GM23338 (cell line): ENCODE measurements at regions not wholly inside any gene's neighbourhood (a gene's known extent, or its start where the extent isn't known, plus 50 kb on each side); places are given as distances from the start of the nearest gene placed in this dataset.

Experiments
- ATAC-seq: fragments of 200-7000 bp; cut with Tn5 transposase; 3 replicates; pipeline ENCODE4 v1.9.1; 2020
- DNase-seq: peaks from one replicate; pipeline ENCODE4 v3.0.0-alpha.2; 2015; ENCODE audit warnings: low spot score
- H2AFZ ChIP-seq: fragments of 200-600 bp; sonication (generic); 2 replicates; pipeline ENCODE4 v1.8.0; 2016; ENCODE audit warnings: antibody characterized with exemption, mild to moderate bottlenecking, moderate library complexity
- H3F3A ChIP-seq: fragments of 200-600 bp; sonication (generic); replicated peaks from 2 replicates; pipeline ENCODE4 v1.8.0; 2017; ENCODE audit warnings: antibody characterized with exemption, mixed run types, low read depth
- H3K27ac ChIP-seq: fragments of 200-600 bp; sonication (generic); 2 replicates; pipeline ENCODE4 v1.6.1; 2016; ENCODE audit warnings: low read depth
- H3K27me3 ChIP-seq: fragments of 200-600 bp; sonication (generic); 2 replicates; pipeline ENCODE4 v1.8.0; 2016; ENCODE audit warnings: mild to moderate bottlenecking, mixed run types, moderate library complexity; ENCODE audit not compliant: insufficient read depth
- H3K36me3 ChIP-seq: fragments of 200-600 bp; sonication (generic); 2 replicates; pipeline ENCODE4 v1.8.0; 2016; ENCODE audit warnings: mild to moderate bottlenecking; ENCODE audit not compliant: insufficient read depth
- H3K4me1 ChIP-seq: fragments of 200-600 bp; sonication (generic); 2 replicates; pipeline ENCODE4 v1.8.0; 2016; ENCODE audit warnings: mild to moderate bottlenecking, moderate library complexity; ENCODE audit not compliant: insufficient read depth
- H3K4me2 ChIP-seq: fragments of 200-600 bp; sonication (generic); 2 replicates; pipeline ENCODE4 v1.7.1; 2017; ENCODE audit warnings: mixed run types
- H3K4me3 ChIP-seq: fragments of 200-600 bp; sonication (generic); 2 replicates; pipeline ENCODE4 v1.6.1; 2016; ENCODE audit warnings: mixed run types
- H3K79me2 ChIP-seq: fragments of 200-600 bp; sonication (generic); replicated peaks from 2 replicates; pipeline ENCODE4 v1.8.0; 2017; ENCODE audit warnings: mild to moderate bottlenecking; ENCODE audit not compliant: insufficient read depth
- H3K9me2 ChIP-seq: fragments of 200-600 bp; sonication (generic); 2 replicates; pipeline ENCODE4 v1.8.0; 2017; ENCODE audit not compliant: insufficient read depth
- H4K20me1 ChIP-seq: fragments of 200-600 bp; sonication (generic); replicated peaks from 2 replicates; pipeline ENCODE4 v1.8.0; 2017; ENCODE audit warnings: mild to moderate bottlenecking; ENCODE audit not compliant: insufficient read depth
- H3K27ac Mint-ChIP-seq: 2 replicates; pipeline ENCODE4 v1.8.0; 2020; ENCODE audit warnings: inconsistent platforms, mild to moderate bottlenecking, moderate library complexity, mixed read lengths
- H3K27me3 Mint-ChIP-seq: 3 replicates; pipeline ENCODE4 v1.8.0; 2022; ENCODE audit warnings: low read depth, mild to moderate bottlenecking, moderate library complexity, mixed read lengths, inconsistent platforms; ENCODE audit not compliant: insufficient read depth, poor library complexity
- H3K36me3 Mint-ChIP-seq: 3 replicates; pipeline ENCODE4 v1.8.0; 2021; ENCODE audit warnings: low read depth, mild to moderate bottlenecking, inconsistent platforms, moderate library complexity, mixed read lengths
- H3K4me1 Mint-ChIP-seq: 3 replicates; pipeline ENCODE4 v1.8.0; 2020; ENCODE audit warnings: mild to moderate bottlenecking, inconsistent platforms, mixed read lengths
- H3K4me3 Mint-ChIP-seq: 3 replicates; pipeline ENCODE4 v1.8.0; 2021; ENCODE audit warnings: moderate library complexity, mild to moderate bottlenecking, inconsistent platforms, mixed read lengths
- H3K9me3 Mint-ChIP-seq: 3 replicates; pipeline ENCODE4 v1.8.0; 2020; ENCODE audit warnings: moderate library complexity, mild to moderate bottlenecking, inconsistent platforms, mixed read lengths
- CREB1 ChIP-seq: fragments of 250-450 bp; sonication (Bioruptor Pico); IDR thresholded peaks from 2 replicates; pipeline ENCODE4 v1.5.0; 2020; ENCODE audit warnings: low read depth, mild to moderate bottlenecking, moderate library complexity
- EZH2 ChIP-seq: fragments of 200-600 bp; sonication (generic); IDR thresholded peaks from one replicate; pipeline ENCODE4 v1.8.0; 2017; ENCODE audit warnings: antibody characterized with exemption, mild to moderate bottlenecking, low read depth; ENCODE audit not compliant: unreplicated experiment
- EZH2phosphoT487 ChIP-seq: fragments of 200-600 bp; sonication (generic); IDR thresholded peaks from one replicate; pipeline ENCODE4 v1.8.1; 2018; ENCODE audit warnings: antibody characterized with exemption; ENCODE audit not compliant: unreplicated experiment
- JUNB ChIP-seq: IDR thresholded peaks from one replicate; pipeline ENCODE4 v1.6.1; 2016; ENCODE audit warnings: antibody characterized with exemption; ENCODE audit not compliant: unreplicated experiment
- NANOG ChIP-seq: IDR thresholded peaks from 2 replicates; pipeline ENCODE4 v1.6.1; 2016; ENCODE audit warnings: antibody characterized with exemption, borderline replicate concordance
- POLR2AphosphoS5 ChIP-seq: IDR thresholded peaks from 2 replicates; pipeline ENCODE4 v1.6.1; 2016; ENCODE audit warnings: antibody characterized with exemption, low read depth
- STAT1 ChIP-seq: IDR thresholded peaks from one replicate; pipeline ENCODE4 v1.6.1; 2016; ENCODE audit warnings: antibody characterized with exemption; ENCODE audit not compliant: unreplicated experiment
- ZNF114 ChIP-seq: fragments of 250-450 bp; sonication (Bioruptor Pico); IDR thresholded peaks from 2 replicates; pipeline ENCODE4 v1.5.0; 2020; ENCODE audit warnings: mild to moderate bottlenecking, moderate library complexity
- ZNF331 ChIP-seq: fragments of 250-450 bp; sonication (Bioruptor Pico); IDR thresholded peaks from 2 replicates; pipeline ENCODE4 v1.5.0; 2020; ENCODE audit warnings: low read depth, mild to moderate bottlenecking, moderate library complexity
- TF ChIP-seq, protein P1 (sequence below): IDR thresholded peaks from 2 replicates; pipeline ENCODE4 v1.6.1; 2016; ENCODE audit warnings: antibody characterized with exemption
- TF ChIP-seq, protein P2 (sequence below), 2 experiments: fragments of 200-600 bp in 1 of 2; sonication (generic) in 1 of 2; conservative IDR thresholded peaks; 2 replicates each; pipeline versions ENCODE4 v1.5.1 to v1.6.1; 2016 to 2017; ENCODE audit warnings: antibody characterized with exemption in 2 of 2, low read depth in 2 of 2, mild to moderate bottlenecking in 2 of 2, moderate library complexity in 1 of 2
- TF ChIP-seq, protein P3 (sequence below): fragments of 250-450 bp; sonication (Bioruptor Pico); IDR thresholded peaks from 2 replicates; pipeline ENCODE4 v1.5.0; 2020; ENCODE audit warnings: mild to moderate bottlenecking, moderate library complexity

DNA sequence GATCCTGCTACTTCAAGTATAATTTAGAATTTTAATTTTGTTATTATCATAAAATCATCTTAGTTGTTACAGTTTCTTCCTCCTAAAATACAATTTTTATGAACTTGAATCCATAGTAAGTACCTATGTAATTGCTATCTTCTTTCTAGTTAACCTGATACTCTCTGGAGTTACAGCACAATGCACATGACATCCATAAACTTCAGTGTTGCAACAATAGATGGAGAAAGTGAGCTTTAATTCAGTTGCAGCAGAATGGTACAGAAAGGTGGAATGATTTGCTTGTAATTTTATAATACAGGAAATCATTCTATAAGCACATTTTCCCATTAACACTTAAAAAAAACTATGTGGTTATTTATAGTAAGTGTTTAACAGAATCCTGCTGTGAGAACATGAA lies 372.0 kb downstream of the CDH9 start:
- Mint-ChIP-seq H3K36me3 (no peaks in the 10 kb centered on the region), H3K9me3 (no peaks in the 10 kb centered on the region)
- TF ChIP-seq JUNB (no peak), NANOG (no peak), EZH2 (no peak), STAT1 (no peak), ZNF331 (CRISPR knock-in tag) (no peak), POLR2AphosphoS5 (no peak), CREB1 (CRISPR knock-in tag) (no peak)
- TF ChIP-seq, protein P1, sequence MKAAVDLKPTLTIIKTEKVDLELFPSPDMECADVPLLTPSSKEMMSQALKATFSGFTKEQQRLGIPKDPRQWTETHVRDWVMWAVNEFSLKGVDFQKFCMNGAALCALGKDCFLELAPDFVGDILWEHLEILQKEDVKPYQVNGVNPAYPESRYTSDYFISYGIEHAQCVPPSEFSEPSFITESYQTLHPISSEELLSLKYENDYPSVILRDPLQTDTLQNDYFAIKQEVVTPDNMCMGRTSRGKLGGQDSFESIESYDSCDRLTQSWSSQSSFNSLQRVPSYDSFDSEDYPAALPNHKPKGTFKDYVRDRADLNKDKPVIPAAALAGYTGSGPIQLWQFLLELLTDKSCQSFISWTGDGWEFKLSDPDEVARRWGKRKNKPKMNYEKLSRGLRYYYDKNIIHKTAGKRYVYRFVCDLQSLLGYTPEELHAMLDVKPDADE: no peak
- TF ChIP-seq, protein P2, sequence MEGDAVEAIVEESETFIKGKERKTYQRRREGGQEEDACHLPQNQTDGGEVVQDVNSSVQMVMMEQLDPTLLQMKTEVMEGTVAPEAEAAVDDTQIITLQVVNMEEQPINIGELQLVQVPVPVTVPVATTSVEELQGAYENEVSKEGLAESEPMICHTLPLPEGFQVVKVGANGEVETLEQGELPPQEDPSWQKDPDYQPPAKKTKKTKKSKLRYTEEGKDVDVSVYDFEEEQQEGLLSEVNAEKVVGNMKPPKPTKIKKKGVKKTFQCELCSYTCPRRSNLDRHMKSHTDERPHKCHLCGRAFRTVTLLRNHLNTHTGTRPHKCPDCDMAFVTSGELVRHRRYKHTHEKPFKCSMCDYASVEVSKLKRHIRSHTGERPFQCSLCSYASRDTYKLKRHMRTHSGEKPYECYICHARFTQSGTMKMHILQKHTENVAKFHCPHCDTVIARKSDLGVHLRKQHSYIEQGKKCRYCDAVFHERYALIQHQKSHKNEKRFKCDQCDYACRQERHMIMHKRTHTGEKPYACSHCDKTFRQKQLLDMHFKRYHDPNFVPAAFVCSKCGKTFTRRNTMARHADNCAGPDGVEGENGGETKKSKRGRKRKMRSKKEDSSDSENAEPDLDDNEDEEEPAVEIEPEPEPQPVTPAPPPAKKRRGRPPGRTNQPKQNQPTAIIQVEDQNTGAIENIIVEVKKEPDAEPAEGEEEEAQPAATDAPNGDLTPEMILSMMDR (conservative IDR thresholded peaks at IDR 0.05; ENCODE audit: low read depth in 2 of 2): no peak

DNA sequence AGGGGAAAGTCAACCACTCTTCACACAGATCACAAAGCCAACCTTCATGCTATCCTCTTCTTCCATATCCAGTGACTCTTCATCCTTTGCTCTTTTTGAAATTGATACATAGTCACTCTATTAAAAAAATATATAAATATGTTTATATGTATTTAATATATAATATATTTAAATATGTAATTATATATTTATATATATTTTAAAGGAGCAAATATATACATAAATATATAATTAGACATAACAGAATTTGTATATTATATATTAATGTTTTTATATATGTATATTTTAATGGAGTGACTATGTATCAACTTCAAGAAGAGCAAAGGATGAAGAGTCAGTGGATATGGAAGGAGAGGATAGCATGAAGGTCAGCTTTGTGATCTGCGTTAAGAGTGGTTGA lies 374.9 kb downstream of the CDH9 start:
- Histone ChIP-seq H3K79me2 (no peaks in the 10 kb centered on the region), H4K20me1 (no peaks in the 10 kb centered on the region), H3K9me2 (0 out of 2 replicates have a peak, but pooled peaks cover 6% of the 10 kb centered on the region), H3K36me3 (no peaks in the 10 kb centered on the region), H3K4me1 (no peaks in the 10 kb centered on the region), H3K27ac (no peak overlapping the region), H2AFZ (no peak overlapping the region), H3F3A (no peaks in the 10 kb centered on the region), H3K4me2 (no peak overlapping the region), H3K27me3 (no peaks in the 10 kb centered on the region), H3K4me3 (no peak overlapping the region)
- ATAC-seq (no peak), DNase-seq (no peak)
- Mint-ChIP-seq H3K27me3 (no peaks in the 10 kb centered on the region), H3K4me3 (no peak overlapping the region), H3K4me1 (no peaks in the 10 kb centered on the region), H3K9me3 (no peaks in the 10 kb centered on the region; the same call in 2 of the 3 replicates), H3K27ac (no peak overlapping the region), H3K36me3 (no peaks in the 10 kb centered on the region)
- TF ChIP-seq, protein P3, sequence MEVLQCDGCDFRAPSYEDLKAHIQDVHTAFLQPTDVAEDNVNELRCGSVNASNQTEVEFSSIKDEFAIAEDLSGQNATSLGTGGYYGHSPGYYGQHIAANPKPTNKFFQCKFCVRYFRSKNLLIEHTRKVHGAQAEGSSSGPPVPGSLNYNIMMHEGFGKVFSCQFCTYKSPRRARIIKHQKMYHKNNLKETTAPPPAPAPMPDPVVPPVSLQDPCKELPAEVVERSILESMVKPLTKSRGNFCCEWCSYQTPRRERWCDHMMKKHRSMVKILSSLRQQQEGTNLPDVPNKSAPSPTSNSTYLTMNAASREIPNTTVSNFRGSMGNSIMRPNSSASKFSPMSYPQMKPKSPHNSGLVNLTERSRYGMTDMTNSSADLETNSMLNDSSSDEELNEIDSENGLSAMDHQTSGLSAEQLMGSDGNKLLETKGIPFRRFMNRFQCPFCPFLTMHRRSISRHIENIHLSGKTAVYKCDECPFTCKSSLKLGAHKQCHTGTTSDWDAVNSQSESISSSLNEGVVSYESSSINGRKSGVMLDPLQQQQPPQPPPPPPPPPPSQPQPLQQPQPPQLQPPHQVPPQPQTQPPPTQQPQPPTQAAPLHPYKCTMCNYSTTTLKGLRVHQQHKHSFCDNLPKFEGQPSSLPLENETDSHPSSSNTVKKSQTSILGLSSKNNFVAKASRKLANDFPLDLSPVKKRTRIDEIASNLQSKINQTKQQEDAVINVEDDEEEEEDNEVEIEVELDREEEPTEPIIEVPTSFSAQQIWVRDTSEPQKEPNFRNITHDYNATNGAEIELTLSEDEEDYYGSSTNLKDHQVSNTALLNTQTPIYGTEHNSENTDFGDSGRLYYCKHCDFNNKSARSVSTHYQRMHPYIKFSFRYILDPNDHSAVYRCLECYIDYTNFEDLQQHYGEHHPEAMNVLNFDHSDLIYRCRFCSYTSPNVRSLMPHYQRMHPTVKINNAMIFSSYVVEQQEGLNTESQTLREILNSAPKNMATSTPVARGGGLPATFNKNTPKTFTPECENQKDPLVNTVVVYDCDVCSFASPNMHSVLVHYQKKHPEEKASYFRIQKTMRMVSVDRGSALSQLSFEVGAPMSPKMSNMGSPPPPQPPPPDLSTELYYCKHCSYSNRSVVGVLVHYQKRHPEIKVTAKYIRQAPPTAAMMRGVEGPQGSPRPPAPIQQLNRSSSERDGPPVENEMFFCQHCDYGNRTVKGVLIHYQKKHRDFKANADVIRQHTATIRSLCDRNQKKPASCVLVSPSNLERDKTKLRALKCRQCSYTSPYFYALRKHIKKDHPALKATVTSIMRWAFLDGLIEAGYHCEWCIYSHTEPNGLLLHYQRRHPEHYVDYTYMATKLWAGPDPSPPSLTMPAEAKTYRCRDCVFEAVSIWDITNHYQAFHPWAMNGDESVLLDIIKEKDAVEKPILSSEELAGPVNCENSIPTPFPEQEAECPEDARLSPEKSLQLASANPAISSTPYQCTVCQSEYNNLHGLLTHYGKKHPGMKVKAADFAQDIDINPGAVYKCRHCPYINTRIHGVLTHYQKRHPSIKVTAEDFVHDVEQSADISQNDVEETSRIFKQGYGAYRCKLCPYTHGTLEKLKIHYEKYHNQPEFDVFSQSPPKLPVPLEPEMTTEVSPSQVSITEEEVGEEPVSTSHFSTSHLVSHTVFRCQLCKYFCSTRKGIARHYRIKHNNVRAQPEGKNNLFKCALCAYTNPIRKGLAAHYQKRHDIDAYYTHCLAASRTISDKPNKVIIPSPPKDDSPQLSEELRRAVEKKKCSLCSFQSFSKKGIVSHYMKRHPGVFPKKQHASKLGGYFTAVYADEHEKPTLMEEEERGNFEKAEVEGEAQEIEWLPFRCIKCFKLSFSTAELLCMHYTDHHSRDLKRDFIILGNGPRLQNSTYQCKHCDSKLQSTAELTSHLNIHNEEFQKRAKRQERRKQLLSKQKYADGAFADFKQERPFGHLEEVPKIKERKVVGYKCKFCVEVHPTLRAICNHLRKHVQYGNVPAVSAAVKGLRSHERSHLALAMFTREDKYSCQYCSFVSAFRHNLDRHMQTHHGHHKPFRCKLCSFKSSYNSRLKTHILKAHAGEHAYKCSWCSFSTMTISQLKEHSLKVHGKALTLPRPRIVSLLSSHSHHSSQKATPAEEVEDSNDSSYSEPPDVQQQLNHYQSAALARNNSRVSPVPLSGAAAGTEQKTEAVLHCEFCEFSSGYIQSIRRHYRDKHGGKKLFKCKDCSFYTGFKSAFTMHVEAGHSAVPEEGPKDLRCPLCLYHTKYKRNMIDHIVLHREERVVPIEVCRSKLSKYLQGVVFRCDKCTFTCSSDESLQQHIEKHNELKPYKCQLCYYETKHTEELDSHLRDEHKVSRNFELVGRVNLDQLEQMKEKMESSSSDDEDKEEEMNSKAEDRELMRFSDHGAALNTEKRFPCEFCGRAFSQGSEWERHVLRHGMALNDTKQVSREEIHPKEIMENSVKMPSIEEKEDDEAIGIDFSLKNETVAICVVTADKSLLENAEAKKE (CRISPR knock-in tag): no peak
- no peak for TF ChIP-seq STAT1
- TF ChIP-seq ZNF114 (CRISPR knock-in tag): no peak
- TF ChIP-seq NANOG: no peak
- no peak for TF ChIP-seq EZH2phosphoT487
- TF ChIP-seq POLR2AphosphoS5: no peak
- no peak for TF ChIP-seq ZNF331 (CRISPR knock-in tag)
- TF ChIP-seq CREB1 (CRISPR knock-in tag): no peak

More for the DNA sequence above, 372.0 kb downstream of the CDH9 start:
- no peaks in the 10 kb centered on the region for H3K9me2 ChIP-seq
- Mint-ChIP-seq H3K4me3 (no peak overlapping the region), H3K27ac (no peak overlapping the region), H3K4me1 (no peaks in the 10 kb centered on the region), H3K27me3 (no peaks in the 10 kb centered on the region)
- no peaks in the 10 kb centered on the region for H3K27me3 ChIP-seq
- DNase-seq (no peak), ATAC-seq (no peak)
- H3F3A ChIP-seq: no peaks in the 10 kb centered on the region
- H2AFZ ChIP-seq: no peak overlapping the region; the same call in 1 of the 2 replicates
- H3K4me1 ChIP-seq: no peaks in the 10 kb centered on the region
- no peaks in the 10 kb centered on the region for H3K79me2 ChIP-seq
- H3K4me2 ChIP-seq: no peak overlapping the region
- no peak overlapping the region for H3K4me3 ChIP-seq
- H4K20me1 ChIP-seq: no peaks in the 10 kb centered on the region
- no peak overlapping the region for H3K27ac ChIP-seq
- H3K36me3 ChIP-seq: no peaks in the 10 kb centered on the region
